GM10248 (cell line): ENCODE measurements at regions not wholly inside any gene's neighbourhood (a gene's known extent, or its start where the extent isn't known, plus 50 kb on each side); places are given as distances from the start of the nearest gene placed in this dataset.

ENCODE experiments used
- CTCF ChIA-PET: fragments of 300-600 bp; sonication (Branson Sonifier 250); formaldehyde crosslinking; extraction: SDS; loops from one replicate; lab custom pipeline; 2021; ENCODE audit warnings: antibody characterized with exemption; lab: Yijun Ruan, JAX
- POLR2A ChIA-PET: fragments of 350-650 bp; sonication (Branson Sonifier 250); formaldehyde crosslinking; extraction: SDS; loops from one replicate; lab custom pipeline; 2020; ENCODE audit warnings: antibody characterized with exemption; lab: Yijun Ruan, JAX
- DNase-seq: peaks from one replicate; pipeline ENCODE4 v3.0.0; 2012; ENCODE audit errors: extremely low spot score
- TF ChIP-seq, protein P1 (sequence below): IDR thresholded peaks from 2 replicates; pipeline ENCODE4 v1.5.1; 2012; ENCODE audit warnings: mild to moderate bottlenecking, low read depth; ENCODE audit errors: extremely low read depth, missing control alignments, control extremely low read depth

DNA sequence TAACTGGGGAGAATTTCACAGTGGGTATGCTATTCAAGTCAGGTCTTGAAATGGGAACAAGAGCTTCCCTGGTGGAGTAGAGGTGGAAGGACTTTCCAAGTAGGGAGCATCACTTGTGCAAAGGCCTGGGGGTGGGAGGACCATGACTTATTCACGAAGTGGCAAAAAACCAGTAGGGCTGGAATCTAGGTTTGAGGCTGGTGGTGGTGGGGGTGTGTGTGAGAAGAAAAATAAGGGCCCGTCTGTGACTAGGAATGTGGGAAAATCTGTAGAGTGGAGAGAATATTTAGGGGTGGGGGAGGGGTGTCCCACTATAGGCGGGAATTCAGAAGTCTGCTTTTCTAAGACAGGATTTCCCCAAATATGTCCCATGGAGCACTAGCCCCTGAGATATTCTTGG lies 271.9 kb upstream of the TBL1XR1 start:
- TF ChIP-seq, protein P1, sequence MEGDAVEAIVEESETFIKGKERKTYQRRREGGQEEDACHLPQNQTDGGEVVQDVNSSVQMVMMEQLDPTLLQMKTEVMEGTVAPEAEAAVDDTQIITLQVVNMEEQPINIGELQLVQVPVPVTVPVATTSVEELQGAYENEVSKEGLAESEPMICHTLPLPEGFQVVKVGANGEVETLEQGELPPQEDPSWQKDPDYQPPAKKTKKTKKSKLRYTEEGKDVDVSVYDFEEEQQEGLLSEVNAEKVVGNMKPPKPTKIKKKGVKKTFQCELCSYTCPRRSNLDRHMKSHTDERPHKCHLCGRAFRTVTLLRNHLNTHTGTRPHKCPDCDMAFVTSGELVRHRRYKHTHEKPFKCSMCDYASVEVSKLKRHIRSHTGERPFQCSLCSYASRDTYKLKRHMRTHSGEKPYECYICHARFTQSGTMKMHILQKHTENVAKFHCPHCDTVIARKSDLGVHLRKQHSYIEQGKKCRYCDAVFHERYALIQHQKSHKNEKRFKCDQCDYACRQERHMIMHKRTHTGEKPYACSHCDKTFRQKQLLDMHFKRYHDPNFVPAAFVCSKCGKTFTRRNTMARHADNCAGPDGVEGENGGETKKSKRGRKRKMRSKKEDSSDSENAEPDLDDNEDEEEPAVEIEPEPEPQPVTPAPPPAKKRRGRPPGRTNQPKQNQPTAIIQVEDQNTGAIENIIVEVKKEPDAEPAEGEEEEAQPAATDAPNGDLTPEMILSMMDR = no peak
- no peak for DNase-seq
- ChIA-PET POLR2A (no interaction called here), CTCF (no interaction called here)

DNA sequence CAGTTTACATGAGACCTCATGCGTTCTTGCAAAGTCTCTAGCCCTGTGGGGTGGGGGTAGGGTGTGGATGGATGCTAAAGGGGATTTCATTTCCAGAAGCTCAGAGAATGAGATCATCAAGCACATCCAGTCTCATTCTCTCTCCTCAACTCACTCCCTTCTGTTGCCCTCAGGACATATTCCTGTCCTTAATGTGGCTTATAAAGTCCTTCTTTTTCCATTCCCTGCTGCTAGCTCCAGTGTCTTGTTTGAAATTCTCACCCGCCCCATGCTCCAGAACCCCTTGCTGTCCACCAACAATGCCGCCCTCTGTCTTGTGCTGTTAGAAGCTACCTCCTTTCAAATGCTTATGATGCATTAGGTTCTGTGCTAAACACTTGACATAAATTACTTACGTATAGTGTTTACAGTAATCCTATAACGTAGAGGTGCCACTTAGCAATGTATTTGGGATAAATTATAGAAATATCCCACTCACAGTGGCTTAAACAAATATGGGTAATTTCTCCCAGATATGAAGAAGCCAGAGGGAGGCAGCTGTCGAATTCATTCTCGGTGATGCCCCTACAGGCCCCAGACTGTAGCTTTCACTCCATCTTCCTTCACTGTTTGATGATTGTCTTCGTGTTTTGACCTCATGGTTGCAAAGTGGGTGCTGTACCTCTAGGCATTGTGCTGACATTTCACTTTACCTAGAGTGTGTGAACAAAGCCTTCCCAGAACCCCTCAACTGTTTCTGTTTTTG lies 273.1 kb upstream of the TBL1XR1 start:
- POLR2A ChIA-PET = no interaction called here
- CTCF ChIA-PET = interaction anchor here (1.2 to 1.6 kb wide), 2 partner anchors 13 to 60 kb away, joined by 3 to 6 read pairs; no protein-coding TSS in a partner anchor
- no peak for DNase-seq
- TF ChIP-seq, protein P1 = no peak

DNA sequence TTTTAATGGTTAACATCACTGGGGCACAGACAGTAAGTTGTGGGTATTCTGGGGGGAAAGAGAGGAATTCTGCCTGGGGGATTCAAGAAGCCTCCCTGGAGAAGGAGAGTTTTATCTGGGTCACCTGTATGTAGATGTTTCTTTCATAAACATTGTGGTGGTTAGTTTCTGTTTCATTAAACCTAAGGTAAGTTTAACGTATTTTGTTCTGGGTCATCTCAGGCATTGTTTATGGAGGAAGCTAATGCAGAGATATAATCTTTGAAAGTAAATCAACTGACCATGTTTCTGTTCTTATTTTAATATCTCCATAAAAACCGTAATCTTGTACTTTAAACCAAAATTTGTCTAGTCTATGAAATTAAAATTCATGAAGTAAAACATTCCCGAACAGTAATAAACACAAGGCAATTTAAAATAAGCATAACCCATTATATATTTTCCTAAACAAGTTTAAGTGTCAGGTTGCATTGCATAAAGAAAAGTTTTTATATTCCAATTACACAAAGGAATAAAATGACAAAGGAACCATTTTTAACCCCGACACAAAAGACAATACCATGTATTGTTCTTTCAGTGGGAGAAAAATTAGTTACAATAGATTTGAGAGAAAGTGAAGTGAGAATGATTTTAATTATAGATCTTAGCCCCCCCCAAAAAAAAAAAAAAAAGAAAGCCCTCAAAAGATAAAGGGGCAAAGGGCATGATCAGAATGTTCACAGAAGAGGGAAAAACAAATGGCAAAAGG lies 274.6 kb upstream of the TBL1XR1 start:
- ChIA-PET CTCF (no interaction called here), POLR2A (no interaction called here)
- TF ChIP-seq, protein P1 = no peak
- DNase-seq = no peak

DNA sequence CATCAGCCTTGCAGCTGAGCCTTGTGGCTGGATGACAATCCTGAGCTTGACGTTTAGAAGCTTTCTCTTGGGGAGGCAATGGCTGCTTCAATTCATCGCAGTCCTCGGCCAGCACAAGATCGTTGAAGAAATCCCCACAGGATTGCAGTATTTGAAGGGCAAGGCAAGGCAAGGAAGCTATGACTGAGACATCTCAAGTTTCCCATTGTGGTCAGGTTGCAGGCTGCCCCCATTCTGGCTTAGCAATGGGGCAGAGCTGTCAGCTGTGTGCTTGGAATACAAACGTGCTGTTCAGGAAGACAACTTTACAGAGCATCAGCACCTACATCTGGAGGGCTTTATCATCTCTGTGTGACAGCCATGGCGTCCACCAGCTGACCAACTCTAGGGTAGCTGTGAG lies 275.9 kb upstream of the TBL1XR1 start:
- no peak for DNase-seq
- CTCF ChIA-PET = no interaction called here
- POLR2A ChIA-PET = no interaction called here
- TF ChIP-seq, protein P1 = no peak

DNA sequence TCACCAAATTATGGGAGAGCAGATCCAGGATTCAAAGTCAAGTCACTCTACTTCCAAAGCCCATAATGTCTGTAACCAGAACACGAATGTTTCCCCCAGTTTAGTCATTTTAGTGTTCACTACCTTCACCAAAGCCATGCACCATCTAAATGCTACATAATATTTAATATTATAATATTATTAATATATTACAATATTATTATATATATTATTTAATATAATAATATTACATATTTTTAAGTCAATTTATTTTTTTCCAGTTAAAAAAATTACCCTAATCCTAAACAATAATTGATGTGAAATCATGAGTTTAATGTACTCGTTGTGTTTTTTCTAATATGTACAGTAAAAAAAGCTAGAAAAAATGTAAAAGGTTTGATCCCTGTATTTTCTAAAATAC lies 276.6 kb upstream of the TBL1XR1 start:
- CTCF ChIA-PET = no interaction called here
- TF ChIP-seq, protein P1 = no peak

DNA sequence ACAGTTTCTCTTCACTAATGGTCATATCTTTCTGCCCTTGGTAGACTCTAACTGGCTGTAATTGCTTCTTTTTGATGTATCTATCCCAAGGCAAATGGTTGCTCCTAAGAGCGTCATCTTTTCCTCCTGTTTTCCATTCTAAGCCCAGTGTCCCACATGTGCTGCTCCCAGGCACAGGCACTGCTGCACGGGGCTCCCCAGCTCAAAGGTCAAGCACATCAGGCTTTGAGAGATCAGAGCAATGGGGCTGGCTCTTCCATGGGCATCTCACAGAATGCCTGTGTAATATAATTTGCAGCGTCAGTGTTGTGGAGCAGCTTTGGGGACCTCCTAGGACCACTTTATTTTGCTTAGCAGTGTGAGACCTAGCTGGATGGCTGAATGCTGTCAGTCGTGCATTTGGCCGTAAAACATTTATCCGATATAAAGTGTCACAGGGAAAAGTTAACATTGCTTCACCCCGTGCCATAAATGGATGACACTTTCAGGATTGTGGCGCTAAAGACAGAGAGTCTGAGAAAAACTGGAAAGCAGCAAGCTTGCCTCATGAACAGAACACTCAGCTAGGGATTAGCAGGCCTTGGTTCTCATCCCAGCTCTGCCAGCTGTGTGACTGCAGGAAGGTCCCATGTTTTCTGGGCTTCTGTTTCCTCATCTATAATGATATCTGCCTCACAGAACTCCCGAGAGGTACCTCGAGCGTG lies 277.5 kb upstream of the TBL1XR1 start:
- TF ChIP-seq, protein P1 = no peak
- ChIA-PET POLR2A (no interaction called here), CTCF (interaction anchor here (1.2 to 1.9 kb wide), 2 partner anchors 8 to 26 kb away, joined by 3 to 5 read pairs; no protein-coding TSS in a partner anchor)
- DNase-seq = no peak

More for the DNA sequence above, 276.6 kb upstream of the TBL1XR1 start:
- DNase-seq = no peak
- POLR2A ChIA-PET = no interaction called here
